Karpas-422 (cell line): ENCODE measurements at regions not wholly inside any gene's neighbourhood (a gene's known extent, or its start where the extent isn't known, plus 50 kb on each side); places are given as distances from the start of the nearest gene placed in this dataset.

Source experiments
- DNase-seq: peaks from one replicate; pipeline ENCODE4 v3.0.0-alpha.2; 2015
- H2AFZ ChIP-seq: fragments of 200-600 bp; sonication (generic); 2 replicates; pipeline ENCODE4 v1.6.1; 2014; ENCODE audit warnings: antibody characterized with exemption, low read length, mixed read lengths
- H3K27ac ChIP-seq: fragments of 200-600 bp; sonication (generic); 2 replicates; pipeline ENCODE4 v1.5.1; 2014; ENCODE audit warnings: mild to moderate bottlenecking, low read length, moderate library complexity
- H3K27me3 ChIP-seq: fragments of 200-600 bp; sonication (generic); 2 replicates; pipeline ENCODE4 v1.6.1; 2014; ENCODE audit warnings: low read length, mixed read lengths
- H3K36me3 ChIP-seq: fragments of 200-600 bp; sonication (generic); 2 replicates; pipeline ENCODE4 v1.6.1; 2014; ENCODE audit warnings: low read length, mixed read lengths; ENCODE audit not compliant: insufficient read depth
- H3K4me1 ChIP-seq: fragments of 200-600 bp; sonication (generic); 2 replicates; pipeline ENCODE4 v1.6.1; 2014; ENCODE audit warnings: mild to moderate bottlenecking, low read length, mixed read lengths
- H3K4me2 ChIP-seq: fragments of 200-600 bp; sonication (generic); 2 replicates; pipeline ENCODE4 v1.6.1; 2014; ENCODE audit warnings: low read length, low read depth, mild to moderate bottlenecking; ENCODE audit not compliant: poor library complexity, severe bottlenecking
- H3K4me3 ChIP-seq: fragments of 200-600 bp; sonication (generic); 2 replicates; pipeline ENCODE4 v1.5.1; 2014; ENCODE audit warnings: mild to moderate bottlenecking, antibody characterized with exemption, low read length, mixed read lengths
- H3K79me2 ChIP-seq: fragments of 200-600 bp; sonication (generic); 2 replicates; pipeline ENCODE4 v1.6.1; 2014; ENCODE audit warnings: mild to moderate bottlenecking, low read length, mixed read lengths
- H3K9ac ChIP-seq: fragments of 200-600 bp; sonication (generic); 2 replicates; pipeline ENCODE4 v1.6.0; 2014; ENCODE audit warnings: low read length
- H3K9me2 ChIP-seq: fragments of 200-600 bp; sonication (generic), shearing (Covaris generic); replicated peaks from 2 replicates; pipeline ENCODE4 v1.6.0; 2014; ENCODE audit warnings: mild to moderate bottlenecking, low read length, moderate library complexity; ENCODE audit not compliant: insufficient read depth
- H3K9me3 ChIP-seq: fragments of 300-700, 200-600 bp; sonication (generic); 2 replicates; pipeline ENCODE4 v1.6.1; 2014; ENCODE audit warnings: low read length, mixed read lengths
- H4K20me1 ChIP-seq: fragments of 200-600 bp; sonication (generic); 2 replicates; pipeline ENCODE4 v1.6.1; 2014; ENCODE audit warnings: mild to moderate bottlenecking, antibody characterized with exemption, low read length, low read depth; ENCODE audit not compliant: insufficient read depth

DNA sequence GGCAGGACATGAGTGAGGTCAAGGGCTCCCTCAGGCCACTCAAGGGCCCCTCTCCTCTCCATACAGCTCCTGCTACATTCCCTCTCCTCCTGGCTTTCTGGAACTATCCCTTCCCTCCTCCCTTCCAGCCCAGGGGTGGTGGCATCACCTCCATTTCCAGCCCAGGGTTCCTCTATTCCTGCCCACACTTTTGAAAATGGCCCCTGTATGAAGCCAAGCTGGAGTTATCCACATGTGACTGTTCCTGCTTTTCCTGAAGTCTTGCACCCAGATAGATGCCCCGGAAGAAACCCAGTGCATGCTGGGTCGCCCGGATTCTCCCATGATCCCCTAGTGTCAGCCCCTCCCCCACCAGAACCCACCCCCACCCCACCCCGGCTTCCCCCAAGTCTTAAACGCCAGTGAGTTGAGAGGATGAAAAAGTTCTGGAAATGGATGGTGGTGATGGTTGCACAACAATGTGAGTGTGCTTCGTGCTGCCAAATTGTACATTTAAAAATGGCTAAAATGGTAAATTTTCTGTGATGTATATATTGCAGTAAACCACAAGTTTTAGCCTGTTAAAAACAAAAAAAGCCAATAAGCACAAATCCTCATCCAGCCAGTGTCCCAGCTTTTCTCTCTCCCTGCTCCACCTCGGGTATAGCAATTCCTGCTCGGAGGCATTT, 136.9 kb downstream of the SCARB1 start:
- DNase-seq: no peak
- Histone ChIP-seq H3K4me2 (no peak overlapping the region), H3K27ac (no peak overlapping the region), H4K20me1 (no peaks in the 10 kb centered on the region), H3K9me2 (no peaks in the 10 kb centered on the region), H3K4me1 (peaks cover 15% of the 10 kb centered on the region), H3K9me3 (peaks cover 3% of the 10 kb centered on the region; the same call in 1 of the 2 replicates), H3K36me3 (no peaks in the 10 kb centered on the region; the same call in 1 of the 2 replicates), H3K79me2 (no peaks in the 10 kb centered on the region), H3K4me3 (no peak overlapping the region), H3K9ac (no peak overlapping the region), H3K27me3 (no peaks in the 10 kb centered on the region), H2AFZ (no peak overlapping the region)

- Histone ChIP-seq H3K27me3 (no peaks in the 10 kb centered on the region; the same call in 1 of the 2 replicates), H3K9me2 (no peaks in the 10 kb centered on the region), H3K79me2 (no peaks in the 10 kb centered on the region), H4K20me1 (no peaks in the 10 kb centered on the region), H3K9ac (no peak overlapping the region), H3K27ac (no peak overlapping the region), H3K4me1 (peaks cover 12% of the 10 kb centered on the region), H2AFZ (no peak overlapping the region), H3K9me3 (no peaks in the 10 kb centered on the region), H3K4me2 (no peak overlapping the region), H3K36me3 (no peaks in the 10 kb centered on the region), H3K4me3 (no peak overlapping the region)
- no peak for DNase-seq
Measured at GRCh38 chr12:124725597-124726237, 137.9 kb downstream of the SCARB1 start.

DNA sequence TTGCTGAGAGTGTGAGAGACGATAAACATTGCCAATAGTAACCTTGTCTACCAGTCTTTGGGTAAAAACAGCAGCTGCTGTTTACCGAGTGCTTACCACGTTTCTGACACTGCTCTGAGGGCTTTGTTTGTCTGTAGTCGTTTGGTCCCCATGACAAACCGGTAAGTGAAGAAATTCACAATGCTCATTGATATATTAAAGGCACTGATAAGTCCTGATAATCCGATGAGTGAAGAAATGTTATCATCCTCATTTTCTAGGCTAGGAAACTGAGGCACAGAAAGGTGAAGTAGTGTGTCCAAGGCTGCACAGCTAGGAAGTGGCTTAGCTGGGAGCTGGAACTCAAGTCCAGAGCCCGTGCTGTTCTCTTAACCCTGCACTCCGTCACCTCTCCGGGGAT, 138.6 kb downstream of the SCARB1 start:
- Histone ChIP-seq H3K9ac (no peak overlapping the region), H3K79me2 (no peaks in the 10 kb centered on the region), H3K27me3 (no peaks in the 10 kb centered on the region; the same call in 1 of the 2 replicates), H3K9me2 (no peaks in the 10 kb centered on the region), H3K9me3 (no peaks in the 10 kb centered on the region), H3K27ac (no peak overlapping the region), H3K4me2 (no peak overlapping the region), H2AFZ (no peak overlapping the region), H4K20me1 (no peaks in the 10 kb centered on the region), H3K36me3 (no peaks in the 10 kb centered on the region), H3K4me3 (no peak overlapping the region), H3K4me1 (peaks cover 6% of the 10 kb centered on the region)
- DNase-seq: no peak

DNA sequence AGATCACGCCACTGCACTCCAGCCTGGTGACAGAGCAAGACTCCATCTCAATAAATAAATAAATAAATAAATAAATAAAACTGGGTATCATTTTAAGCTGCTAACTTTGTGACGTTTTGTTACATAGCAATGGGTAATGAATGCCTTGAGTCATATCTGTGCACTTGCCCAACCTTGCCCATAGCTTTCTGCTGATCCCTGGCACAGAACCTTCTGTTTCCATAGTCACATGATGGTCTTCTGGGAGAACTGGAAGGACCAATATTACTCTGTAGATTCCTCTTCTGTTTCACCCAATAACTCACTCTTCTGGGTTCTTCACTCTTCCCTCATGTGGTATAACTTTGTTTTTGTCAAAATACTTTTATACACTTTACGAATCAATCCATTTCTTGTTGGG, 140.8 kb downstream of the SCARB1 start:
- Histone ChIP-seq H3K27ac (no peak overlapping the region), H3K4me1 (peaks cover 6% of the 10 kb centered on the region), H3K36me3 (no peaks in the 10 kb centered on the region), H3K9me2 (no peaks in the 10 kb centered on the region), H3K9ac (no peak overlapping the region), H3K4me2 (no peak overlapping the region), H3K79me2 (no peaks in the 10 kb centered on the region), H3K27me3 (no peaks in the 10 kb centered on the region; the same call in 1 of the 2 replicates), H3K4me3 (no peak overlapping the region), H3K9me3 (no peaks in the 10 kb centered on the region), H4K20me1 (no peaks in the 10 kb centered on the region), H2AFZ (no peak overlapping the region)
- DNase-seq: peak; percentile 37

DNA sequence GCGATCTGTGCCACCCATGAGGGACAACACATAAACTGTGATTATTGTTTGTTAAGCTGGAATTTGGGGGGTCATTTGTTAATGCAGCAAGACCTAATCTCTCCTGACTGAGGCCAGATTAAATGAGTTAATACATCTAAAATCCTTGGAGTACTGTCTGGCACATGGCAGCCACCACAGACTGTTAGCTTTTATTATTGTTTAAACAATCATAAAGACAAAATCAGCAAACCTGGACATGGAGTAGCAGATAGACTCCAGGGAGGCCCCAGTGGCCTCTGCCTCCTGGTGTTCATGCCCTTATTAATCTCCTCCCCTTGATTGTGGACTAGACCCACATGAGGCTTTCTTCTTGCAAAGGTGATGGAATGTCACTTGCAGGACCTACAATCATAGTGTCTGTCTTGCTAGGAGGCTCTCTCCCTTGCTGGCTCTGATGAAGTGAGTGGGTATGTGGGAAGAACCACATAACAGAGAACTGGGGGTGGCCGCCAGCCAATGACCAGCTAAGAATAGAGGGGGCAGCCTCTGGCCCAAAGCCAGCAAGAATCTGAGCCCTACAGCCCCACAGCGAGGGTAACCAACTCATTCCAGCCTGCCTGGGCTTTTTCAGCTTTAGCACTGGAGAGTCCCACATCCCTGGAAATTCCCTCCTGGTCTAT, 142.0 kb downstream of the SCARB1 start:
- H3K9me3 ChIP-seq: no peaks in the 10 kb centered on the region
- DNase-seq: peak; percentile 38
- no peak overlapping the region for H3K4me2 ChIP-seq
- H2AFZ ChIP-seq: no peak overlapping the region
- H3K4me3 ChIP-seq: no peak overlapping the region
- no peaks in the 10 kb centered on the region for H3K79me2 ChIP-seq
- no peaks in the 10 kb centered on the region; the same call in 1 of the 2 replicates for H3K27me3 ChIP-seq
- H3K9me2 ChIP-seq: no peaks in the 10 kb centered on the region
- H4K20me1 ChIP-seq: no peaks in the 10 kb centered on the region
- H3K4me1 ChIP-seq: no peaks in the 10 kb centered on the region
- no peak overlapping the region for H3K27ac ChIP-seq
- no peaks in the 10 kb centered on the region for H3K36me3 ChIP-seq
- no peak overlapping the region for H3K9ac ChIP-seq

DNA sequence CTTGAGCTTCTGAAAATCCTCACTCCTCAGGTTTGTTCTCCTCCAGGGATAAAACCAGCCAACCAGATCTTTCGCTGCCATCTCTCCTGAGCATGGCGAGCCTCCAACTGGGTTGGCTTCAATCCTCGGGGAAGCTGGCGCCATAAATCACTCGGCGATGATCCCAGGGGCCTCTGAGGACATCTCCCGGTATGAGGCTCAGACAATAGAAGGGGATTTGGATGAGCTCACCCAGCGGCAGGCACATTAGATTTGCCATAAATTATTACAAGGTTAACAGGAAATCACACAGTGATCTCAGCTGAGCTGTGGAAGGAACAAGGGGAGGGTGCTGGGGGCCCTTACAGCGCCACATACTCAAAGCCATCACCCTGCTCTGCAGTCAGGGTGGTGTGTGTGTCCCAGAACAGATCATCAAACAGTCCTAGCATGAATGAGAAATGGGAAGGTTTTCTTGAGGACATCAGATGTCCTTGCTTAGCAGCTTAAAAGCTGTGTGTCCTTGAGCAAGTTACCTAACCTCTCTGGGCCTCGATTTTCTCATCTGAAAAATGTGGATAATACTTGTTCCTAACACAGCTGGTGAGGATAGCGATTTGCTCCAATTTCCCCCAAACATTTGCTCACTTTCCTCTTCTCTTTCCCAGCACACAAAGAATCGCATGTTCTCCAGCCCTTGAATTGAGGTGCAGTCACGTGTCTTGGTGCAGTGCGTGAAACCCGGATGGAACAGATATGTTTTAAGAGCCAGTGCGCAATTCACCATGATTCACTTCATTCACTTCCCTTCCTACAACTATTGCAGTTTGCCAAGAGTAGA, 142.8 kb downstream of the SCARB1 start:
- no peaks in the 10 kb centered on the region for H3K4me1 ChIP-seq
- no peaks in the 10 kb centered on the region for H4K20me1 ChIP-seq
- no peak overlapping the region for H3K9ac ChIP-seq
- H3K9me3 ChIP-seq: no peaks in the 10 kb centered on the region
- no peaks in the 10 kb centered on the region for H3K36me3 ChIP-seq
- no peaks in the 10 kb centered on the region; the same call in 1 of the 2 replicates for H3K27me3 ChIP-seq
- H3K79me2 ChIP-seq: no peaks in the 10 kb centered on the region
- no peak for DNase-seq
- no peak overlapping the region for H2AFZ ChIP-seq
- no peak overlapping the region for H3K4me2 ChIP-seq
- no peak overlapping the region for H3K4me3 ChIP-seq
- no peak overlapping the region for H3K27ac ChIP-seq
- H3K9me2 ChIP-seq: no peaks in the 10 kb centered on the region

- Histone ChIP-seq H3K27me3 (no peaks in the 10 kb centered on the region; the same call in 1 of the 2 replicates), H3K4me1 (no peaks in the 10 kb centered on the region), H2AFZ (no peak overlapping the region), H3K9me2 (no peaks in the 10 kb centered on the region), H3K36me3 (no peaks in the 10 kb centered on the region), H3K9ac (no peak overlapping the region), H3K4me2 (no peak overlapping the region), H3K27ac (no peak overlapping the region), H3K79me2 (no peaks in the 10 kb centered on the region), H4K20me1 (no peaks in the 10 kb centered on the region), H3K4me3 (no peak overlapping the region), H3K9me3 (no peaks in the 10 kb centered on the region)
- DNase-seq: peak; percentile 40
Measured at GRCh38 chr12:124720004-124720680, 143.5 kb downstream of the SCARB1 start.
